GM12891 (cell line): ENCODE measurements at regions not wholly inside any gene's neighbourhood (a gene's known extent, or its start where the extent isn't known, plus 50 kb on each side); places are given as distances from the start of the nearest gene placed in this dataset.

ENCODE experiments used
- PAX5 ChIP-seq: IDR thresholded peaks from 2 replicates; pipeline ENCODE4 v1.6.1; 2011; ENCODE audit warnings: low read length, moderate library complexity, mild to moderate bottlenecking; ENCODE audit not compliant: insufficient read depth, severe bottlenecking
- POLR2A ChIP-seq: IDR thresholded peaks from 2 replicates; pipeline ENCODE4 v1.6.1; 2011; ENCODE audit warnings: low read depth, low read length, control low read depth
- POLR2AphosphoS5 ChIP-seq: IDR thresholded peaks from 2 replicates; pipeline ENCODE4 v1.6.1; 2011; ENCODE audit warnings: low read depth, low read length, control low read depth
- POU2F2 ChIP-seq: IDR thresholded peaks from 2 replicates; pipeline ENCODE4 v1.6.1; 2011; ENCODE audit warnings: low read depth, mild to moderate bottlenecking, control low read depth, low read length, moderate library complexity
- SPI1 ChIP-seq: IDR thresholded peaks from 2 replicates; pipeline ENCODE4 v1.6.1; 2011; ENCODE audit warnings: low read depth, low read length, control low read depth
- TAF1 ChIP-seq: IDR thresholded peaks from 2 replicates; pipeline ENCODE4 v1.6.1; 2011; ENCODE audit warnings: low read depth, low read length, control low read depth

DNA sequence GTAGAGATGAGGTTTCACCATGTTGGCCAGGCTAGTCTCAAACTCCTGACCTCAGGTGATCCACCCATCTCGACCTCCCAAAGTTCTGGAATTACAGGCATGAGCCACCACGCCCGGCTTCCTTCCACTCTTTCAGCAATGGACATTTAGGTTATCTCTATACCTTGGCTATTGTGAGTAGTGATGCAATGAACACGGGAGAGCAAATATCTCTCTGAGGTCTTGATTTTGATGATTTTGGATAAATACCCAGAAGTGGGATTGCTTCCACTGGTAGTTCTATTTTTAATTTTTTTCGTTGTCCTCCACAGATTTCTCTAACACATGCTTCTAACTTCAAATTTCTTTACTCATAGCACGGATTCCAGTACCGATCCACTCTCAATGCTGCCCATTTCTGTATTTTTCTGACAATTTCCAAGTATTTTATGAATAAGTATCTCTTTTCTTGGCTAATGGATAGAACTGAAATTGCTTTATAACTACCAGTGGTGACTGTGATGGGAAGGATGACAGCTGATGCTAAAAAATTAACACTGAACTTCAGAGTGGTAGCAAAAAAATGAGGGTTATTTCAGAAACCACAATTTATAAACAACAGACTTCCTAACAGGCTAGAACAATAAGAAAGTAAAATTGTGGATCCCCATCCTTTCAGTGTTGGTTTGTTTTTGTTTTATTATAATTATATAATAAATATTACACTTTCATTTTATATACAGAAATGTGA lies 327.5 kb upstream of the RUNX1 start:
- TF ChIP-seq POLR2A: no peak
- TF ChIP-seq POLR2AphosphoS5: no peak
- no peak for TF ChIP-seq POU2F2
- TF ChIP-seq TAF1: no peak
- no peak for TF ChIP-seq PAX5
- TF ChIP-seq SPI1: no peak
